ENCODE measurements at regions not wholly inside any gene's neighbourhood (a gene's known extent, or its start where the extent isn't known, plus 50 kb on each side); places are given as distances from the start of the nearest gene placed in this dataset.

GRCh38 chr9:693201-694091 is 148.1 kb upstream of the DMRT1 start:
- DNase-seq (ENCODE audit: low read depth): peak; percentile 61

- DNase-seq (ENCODE audit: low read depth): no peak
These were observed 147.4 kb upstream of the DMRT1 start for GRCh38 chr9:694092-694402.

- no peak for DNase-seq (ENCODE audit: low read depth)
These were observed 146.9 kb upstream of the DMRT1 start for GRCh38 chr9:694403-695154.

- DNase-seq (ENCODE audit: low read depth): no peak
These were observed 146.2 kb upstream of the DMRT1 start for GRCh38 chr9:695252-695651.

- DNase-seq (ENCODE audit: low read depth): no peak
These were observed 144.9 kb upstream of the DMRT1 start for GRCh38 chr9:696332-697323.

- DNase-seq (ENCODE audit: low read depth): no peak
These were observed 143.2 kb upstream of the DMRT1 start for GRCh38 chr9:698276-698675.

- no peak for DNase-seq (ENCODE audit: low read depth)
These were observed 142.5 kb upstream of the DMRT1 start for GRCh38 chr9:698954-699353.

GRCh38 chr9:699396-699795 is 142.1 kb upstream of the DMRT1 start:
- DNase-seq (ENCODE audit: low read depth): no peak

- no peak for DNase-seq (ENCODE audit: low read depth)
These were observed 140.9 kb upstream of the DMRT1 start for GRCh38 chr9:700365-701282.

- no peak for DNase-seq (ENCODE audit: low read depth)
These were observed 138.1 kb upstream of the DMRT1 start for GRCh38 chr9:703392-703791.

- no peak for DNase-seq (ENCODE audit: low read depth)
These were observed 135.4 kb upstream of the DMRT1 start for GRCh38 chr9:706073-706472.

GRCh38 chr9:706606-707459 is 134.7 kb upstream of the DMRT1 start:
- DNase-seq (ENCODE audit: low read depth): no peak

GRCh38 chr9:708182-708550 is 133.3 kb upstream of the DMRT1 start:
- DNase-seq (ENCODE audit: low read depth): no peak

GRCh38 chr9:708551-709432 is 132.7 kb upstream of the DMRT1 start:
- DNase-seq (ENCODE audit: low read depth): no peak

GRCh38 chr9:710951-711745 is 130.3 kb upstream of the DMRT1 start:
- no peak for DNase-seq (ENCODE audit: low read depth)

GRCh38 chr9:711761-712553 is 129.5 kb upstream of the DMRT1 start:
- DNase-seq (ENCODE audit: low read depth): no peak

GRCh38 chr9:712643-713042 is 128.9 kb upstream of the DMRT1 start:
- DNase-seq (ENCODE audit: low read depth): no peak
